HCT116 (cell line): ENCODE measurements at regions not wholly inside any gene's neighbourhood (a gene's known extent, or its start where the extent isn't known, plus 50 kb on each side); places are given as distances from the start of the nearest gene placed in this dataset.

ENCODE experiments used
- ATAC-seq: fragments of 200-7000 bp; cut with Tn5 transposase; 2 replicates; pipeline ENCODE4 v1.9.1; 2020; ENCODE audit warnings: mild to moderate bottlenecking, moderate library complexity
- BruUV-seq: library from RNA; stranded (reverse); fragments of 400-500 nt; replicated peaks from 2 replicates; lab custom pipeline; 2021; lab: Mats Ljungman, UMichigan
- CTCF ChIA-PET: fragments of 300-600 bp; sonication (Branson Sonifier 250); formaldehyde crosslinking; loops from one replicate; lab custom pipeline; 2021; ENCODE audit warnings: antibody characterized with exemption; lab: Charles Lee
- POLR2A ChIA-PET: fragments of 300-600, 350-600 bp; sonication (Branson Sonifier 250); formaldehyde crosslinking; loops from one replicate; lab custom pipeline; 2021; ENCODE audit warnings: antibody characterized with exemption; lab: Charles Lee
- RAD21 ChIA-PET, 2 experiments: fragments of 300-600 bp; sonication (Branson Sonifier 250); formaldehyde crosslinking; loops; one replicate each; lab custom pipeline; 2023; ENCODE audit warnings: low total read pairs in 2 of 2; ENCODE audit not compliant: uncharacterized antibody in 2 of 2, unreplicated experiment in 2 of 2, low non-redundant PET in 1 of 2; lab: Charles Lee
- DNase-seq: peaks from one replicate; pipeline ENCODE4 v3.0.0-alpha.2; 2010; ENCODE audit warnings: low read depth, low spot score
- H2AFZ ChIP-seq: fragments of 200-600 bp; shearing (Covaris generic), sonication (generic); 2 replicates; pipeline ENCODE4 v1.6.1; 2017; ENCODE audit warnings: low read depth, mixed run types, mixed read lengths, antibody characterized with exemption, low read length; ENCODE audit not compliant: poor library complexity, severe bottlenecking
- H3K27ac ChIP-seq: 2 replicates; pipeline ENCODE4 v1.5.1; 2012; ENCODE audit warnings: low read depth, low read length
- H3K27me3 ChIP-seq: fragments of 200-600 bp; sonication (generic); 2 replicates; pipeline ENCODE4 v1.6.1; 2016; ENCODE audit warnings: mixed run types, low read length, mixed read lengths; ENCODE audit not compliant: insufficient read depth
- H3K36me3 ChIP-seq, 2 experiments: fragments of 200-500 bp in 1 of 2; fragments of 200-600 bp in 1 of 2; sonication (Bioruptor generic) in 1 of 2; sonication (generic) in 1 of 2; 2 replicates each; pipeline versions ENCODE4 v1.5.1 to v1.6.1; 2014 to 2016; ENCODE audit warnings: low read length in 2 of 2, inconsistent platforms in 1 of 2, mixed read lengths in 1 of 2, mixed run types in 1 of 2; ENCODE audit not compliant: insufficient read depth in 2 of 2, control insufficient read depth in 1 of 2
- H3K4me1 ChIP-seq, 2 experiments: fragments of 200-600 bp in 1 of 2; sonication (generic) in 1 of 2; 2 replicates each; pipeline versions ENCODE4 v1.5.1 to v1.6.1; 2012 to 2017; ENCODE audit warnings: low read length in 2 of 2, inconsistent platforms in 1 of 2, mild to moderate bottlenecking in 1 of 2, mixed read lengths in 1 of 2, mixed run types in 1 of 2, moderate library complexity in 1 of 2; ENCODE audit not compliant: insufficient read depth in 2 of 2, control insufficient read depth in 1 of 2
- H3K4me2 ChIP-seq: fragments of 200-600 bp; sonication (generic); 2 replicates; pipeline ENCODE4 v1.6.1; 2017; ENCODE audit warnings: mixed run types, low read length, mixed read lengths
- H3K4me3 ChIP-seq, 2 experiments: fragments of 200-600 bp in 1 of 2; sonication (generic) in 1 of 2; replicated peaks in 1 of 2; 2 replicates each; pipeline ENCODE4 v1.5.1; 2011 to 2016; ENCODE audit warnings: low read length in 2 of 2, control low read depth in 1 of 2, low read depth in 1 of 2, mild to moderate bottlenecking in 1 of 2, mixed read lengths in 1 of 2, mixed run types in 1 of 2
- H3K79me2 ChIP-seq: fragments of 200-600 bp; sonication (generic); 2 replicates; pipeline ENCODE4 v1.6.1; 2017; ENCODE audit warnings: mild to moderate bottlenecking, mixed run types, low read length, moderate library complexity, mixed read lengths; ENCODE audit not compliant: insufficient read depth
- H3K9ac ChIP-seq: fragments of 200-600 bp; sonication (generic); 2 replicates; pipeline ENCODE4 v1.6.1; 2016; ENCODE audit warnings: low read length, mixed read lengths
- H3K9me2 ChIP-seq: fragments of 200-600 bp; sonication (generic), shearing (Covaris generic); 2 replicates; pipeline ENCODE4 v1.6.1; 2017; ENCODE audit warnings: mixed run types, mild to moderate bottlenecking, moderate library complexity; ENCODE audit not compliant: insufficient read depth
- H3K9me3 ChIP-seq, 2 experiments: fragments of 200-500 bp in 1 of 2; fragments of 200-600 bp in 1 of 2; sonication (Bioruptor generic) in 1 of 2; sonication (generic) in 1 of 2; 2 replicates each; pipeline ENCODE4 v1.6.1; 2014 to 2017; ENCODE audit warnings: low read length in 2 of 2, mixed read lengths in 2 of 2, inconsistent platforms in 1 of 2, low read depth in 1 of 2, mild to moderate bottlenecking in 1 of 2, mixed run types in 1 of 2, moderate library complexity in 1 of 2; ENCODE audit not compliant: control insufficient read depth in 1 of 2, insufficient read depth in 1 of 2
- H4K20me1 ChIP-seq: fragments of 200-600 bp; sonication (generic), shearing (Covaris generic); 2 replicates; pipeline ENCODE4 v1.6.1; 2017; ENCODE audit warnings: mixed run types, mild to moderate bottlenecking, moderate library complexity; ENCODE audit not compliant: insufficient read depth
- ATF3 ChIP-seq: IDR thresholded peaks from 2 replicates; pipeline ENCODE4 v1.6.1; 2012
- CEBPB ChIP-seq: IDR thresholded peaks from 2 replicates; pipeline ENCODE4 v1.6.1; 2012; ENCODE audit warnings: low read depth
- CTCF ChIP-seq, 3 experiments: fragments of 200-600 bp in 1 of 3; sonication (generic) in 1 of 3; IDR thresholded peaks in 2 of 3; conservative IDR thresholded peaks in 1 of 3; 2 replicates each; pipeline ENCODE4 v1.5.1; 2012 to 2017; ENCODE audit warnings: low read depth in 2 of 3, low read length in 2 of 3, antibody characterized with exemption in 1 of 3, borderline replicate concordance in 1 of 3, control low read depth in 1 of 3, mild to moderate bottlenecking in 1 of 3, mixed read lengths in 1 of 3, mixed run types in 1 of 3, moderate library complexity in 1 of 3; ENCODE audit not compliant: insufficient read depth in 1 of 3
- ELF1 ChIP-seq: IDR thresholded peaks from 2 replicates; pipeline ENCODE4 v1.6.1; 2012; ENCODE audit warnings: low read depth, borderline replicate concordance
- EZH2 ChIP-seq: fragments of 200-600 bp; sonication (generic); IDR thresholded peaks from 2 replicates; pipeline ENCODE4 v1.6.1; 2017; ENCODE audit warnings: antibody characterized with exemption, mixed run types
- EZH2phosphoT487 ChIP-seq: fragments of 200-600 bp; IDR thresholded peaks from 2 replicates; pipeline ENCODE4 v1.6.1; 2018; ENCODE audit warnings: antibody characterized with exemption, borderline replicate concordance
- FOSL1 ChIP-seq: IDR thresholded peaks from 2 replicates; pipeline ENCODE4 v1.6.1; 2012; ENCODE audit warnings: low read depth
- MAX ChIP-seq: IDR thresholded peaks from 2 replicates; pipeline ENCODE4 v1.6.1; 2012
- POLR2A ChIP-seq: IDR thresholded peaks from 2 replicates; pipeline ENCODE4 v1.7.0; 2011; ENCODE audit warnings: borderline replicate concordance; ENCODE audit not compliant: insufficient read depth, insufficient read length; ENCODE audit errors: extremely low read depth
- POLR2AphosphoS5 ChIP-seq: IDR thresholded peaks from 2 replicates; pipeline ENCODE4 v1.6.1; 2011; ENCODE audit warnings: mild to moderate bottlenecking, low read depth, low read length, moderate library complexity
- RAD21 ChIP-seq: IDR thresholded peaks from 2 replicates; pipeline ENCODE4 v1.6.1; 2012; ENCODE audit warnings: low read depth, mild to moderate bottlenecking
- SP1 ChIP-seq: IDR thresholded peaks from 2 replicates; pipeline ENCODE4 v1.6.1; 2012; ENCODE audit warnings: low read depth
- TCF7L2 ChIP-seq: IDR thresholded peaks from 2 replicates; pipeline ENCODE4 v1.7.0; 2011; ENCODE audit warnings: borderline replicate concordance, inconsistent platforms; ENCODE audit not compliant: insufficient read depth, insufficient read length; ENCODE audit errors: extremely low read depth
- ZBTB33 ChIP-seq: IDR thresholded peaks from 2 replicates; pipeline ENCODE4 v1.6.1; 2011; ENCODE audit warnings: mild to moderate bottlenecking, low read length, moderate library complexity; ENCODE audit not compliant: insufficient replicate concordance; ENCODE audit errors: extremely low read depth
- ZNF274 ChIP-seq: fragments of 200-500 bp; sonication (Bioruptor generic); IDR thresholded peaks from 2 replicates; pipeline ENCODE4 v1.6.1; 2014; ENCODE audit warnings: mild to moderate bottlenecking, low read depth, low read length, inconsistent platforms
- intact Hi-C: fragments of 100-400 bp; cut with micrococcal nuclease; formaldehyde crosslinking; loops from 2 replicates; pipeline ENCODE4 v1.10.0; 2022

- ATAC-seq: no peak
Measured at GRCh38 chr5:89996335-89996734, 413.2 kb downstream of the CETN3 start.

More at GRCh38 chr5:89996335-89996734, 413.2 kb downstream of the CETN3 start:
- peaks cover 4% of the 10 kb centered on the region; the same call in 1 of the 2 replicates for H3K9me2 ChIP-seq
- no peaks in the 10 kb centered on the region for H3K27me3 ChIP-seq
- H3K36me3 ChIP-seq: no peaks in the 10 kb centered on the region
- H3K79me2 ChIP-seq: no peaks in the 10 kb centered on the region
- POLR2A ChIA-PET: no interaction called here
- H3K9me3 ChIP-seq: no peaks in the 10 kb centered on the region
- no peak for DNase-seq
- H3K27ac ChIP-seq: no peak overlapping the region
- intact Hi-C loops: no loop called here
- no TSS peak for BruUV-seq
- no peak for TF ChIP-seq RAD21
- TF ChIP-seq SP1: no peak
- TF ChIP-seq CEBPB: no peak
- no peak for TF ChIP-seq EZH2phosphoT487
- TF ChIP-seq MAX: no peak
- no peak for TF ChIP-seq EZH2
- no peak for TF ChIP-seq ZBTB33
- TF ChIP-seq ZNF274: no peak
- no peak for TF ChIP-seq POLR2A
- no peak for TF ChIP-seq POLR2AphosphoS5
- no peak for TF ChIP-seq FOSL1
- no peak for TF ChIP-seq CTCF (IDR thresholded peaks at IDR 0.05 in 2 of 3, conservative IDR thresholded peaks at IDR 0.05 in 1 of 3; ENCODE audit: borderline replicate concordance in 1 of 3, insufficient read depth in 1 of 3, low read depth in 2 of 3, low read length in 2 of 3)
- no peak for TF ChIP-seq ATF3
- TF ChIP-seq TCF7L2: no peak
- TF ChIP-seq ELF1: no peak
- RAD21 ChIA-PET: no interaction called here
- no peak overlapping the region for H3K4me3 ChIP-seq
- H3K4me2 ChIP-seq: no peak overlapping the region
- no peak overlapping the region for H2AFZ ChIP-seq
- CTCF ChIA-PET: no interaction called here
- no peaks in the 10 kb centered on the region for H3K4me1 ChIP-seq
- H3K9ac ChIP-seq: no peak overlapping the region
- H4K20me1 ChIP-seq: no peaks in the 10 kb centered on the region
